GM12878 (cell line): ENCODE measurements at regions not wholly inside any gene's neighbourhood (a gene's known extent, or its start where the extent isn't known, plus 50 kb on each side); places are given as distances from the start of the nearest gene placed in this dataset.

Source experiments
- ATAC-seq: fragments of 200-7000 bp; cut with Tn5 transposase; 3 replicates; pipeline ENCODE4 v1.9.1; 2020; ENCODE audit warnings: mild to moderate bottlenecking, moderate library complexity
- BruUV-seq: library from RNA; stranded (reverse); fragments of 400-500 nt; replicated peaks from 2 replicates; lab custom pipeline; 2021; lab: Mats Ljungman, UMichigan
- CTCF ChIA-PET: fragments of 300-600 bp; sonication (Branson Sonifier 250); formaldehyde crosslinking; extraction: SDS; loops from one replicate; lab custom pipeline; 2021; ENCODE audit warnings: inconsistent platforms; lab: Yijun Ruan, JAX
- POLR2A ChIA-PET: fragments of 350-600 bp; formaldehyde crosslinking; extraction: SDS; loops from one replicate; lab custom pipeline; 2021; ENCODE audit warnings: inconsistent platforms; lab: Charles Lee
- RAD21 ChIA-PET: fragments of 300-600 bp; sonication (Branson Sonifier 250); formaldehyde crosslinking; loops from one replicate; lab custom pipeline; 2023; ENCODE audit warnings: antibody characterized with exemption; ENCODE audit not compliant: unreplicated experiment; lab: Charles Lee
- SMC1A ChIA-PET: fragments of 300-600 bp; sonication (Branson Sonifier 250); formaldehyde crosslinking; loops from one replicate; lab custom pipeline; 2023; ENCODE audit not compliant: unreplicated experiment, uncharacterized antibody; lab: Charles Lee
- DNase-seq: peaks from one replicate; pipeline ENCODE4 v3.0.0-alpha.2; 2011; ENCODE audit warnings: low read depth, low spot score
- FAIRE-seq: peaks from 3 replicates; lab custom pipeline; 2011; peaks lifted over from hg19 to GRCh38; lab: Jason Lieb, UNC
- H2AFZ ChIP-seq: 2 replicates; pipeline ENCODE4 v1.6.0; 2011; ENCODE audit warnings: low read depth, low read length, control low read depth; ENCODE audit not compliant: control insufficient read depth
- H3K27ac ChIP-seq: 2 replicates; pipeline ENCODE4 v1.5.1; 2011; ENCODE audit warnings: control low read depth; ENCODE audit not compliant: control insufficient read depth, insufficient read depth
- H3K27me3 ChIP-seq, 2 experiments: replicated peaks in 1 of 2; 2 replicates each; pipeline versions ENCODE4 v1.6.0 to v1.6.1; 2011; ENCODE audit warnings: low read length in 1 of 2; ENCODE audit not compliant: control insufficient read depth in 2 of 2, insufficient read depth in 2 of 2
- H3K36me3 ChIP-seq, 2 experiments: 2 replicates each; pipeline ENCODE4 v1.5.1; 2011; ENCODE audit warnings: low read length in 1 of 2; ENCODE audit not compliant: control insufficient read depth in 2 of 2, insufficient read depth in 2 of 2
- H3K4me1 ChIP-seq: 2 replicates; pipeline ENCODE4 v1.6.1; 2011; ENCODE audit warnings: mild to moderate bottlenecking, low read length, moderate library complexity, mixed read lengths; ENCODE audit not compliant: control insufficient read depth, insufficient read depth
- H3K4me2 ChIP-seq: 2 replicates; pipeline ENCODE4 v1.6.0; 2011; ENCODE audit warnings: control low read depth; ENCODE audit not compliant: control insufficient read depth, insufficient read depth
- H3K4me3 ChIP-seq: fragments of 200-600 bp; sonication (generic); 2 replicates; pipeline ENCODE4 v1.5.1; 2016
- H3K79me2 ChIP-seq: 2 replicates; pipeline ENCODE4 v1.6.0; 2011; ENCODE audit warnings: low read length; ENCODE audit not compliant: control insufficient read depth, insufficient read depth
- H3K9ac ChIP-seq: 2 replicates; pipeline ENCODE4 v1.8.0; 2011; ENCODE audit warnings: low read length, control low read depth, mixed read lengths; ENCODE audit not compliant: control insufficient read depth, insufficient read depth
- H3K9me3 ChIP-seq: replicated peaks from 3 replicates; pipeline ENCODE4 v1.5.1; 2011; ENCODE audit warnings: mild to moderate bottlenecking, low read length; ENCODE audit not compliant: control insufficient read depth, insufficient read depth
- H4K20me1 ChIP-seq: 2 replicates; pipeline ENCODE4 v1.6.0; 2011; ENCODE audit not compliant: control insufficient read depth, insufficient read depth
- CTCF ChIP-seq, 3 experiments: IDR thresholded peaks in 2 of 3; conservative IDR thresholded peaks in 1 of 3; 2 replicates each; pipeline ENCODE4 v1.5.1; 2011; ENCODE audit warnings: low read depth in 3 of 3, low read length in 3 of 3, mild to moderate bottlenecking in 3 of 3, control low read depth in 2 of 3, moderate library complexity in 2 of 3, inconsistent platforms in 1 of 3, mixed read lengths in 1 of 3; ENCODE audit not compliant: control insufficient read depth in 2 of 3, insufficient read depth in 1 of 3; ENCODE audit errors: extremely low read depth in 1 of 3
- GABPA ChIP-seq: IDR thresholded peaks from 2 replicates; pipeline ENCODE4 v1.6.1; 2014; ENCODE audit warnings: antibody characterized with exemption, low read depth, mild to moderate bottlenecking, inconsistent platforms
- MAX ChIP-seq: IDR thresholded peaks from 2 replicates; pipeline ENCODE4 v1.6.1; 2012; ENCODE audit warnings: low read depth, low read length, improper control_type of control experiment
- MTA3 ChIP-seq: IDR thresholded peaks from 2 replicates; pipeline ENCODE4 v1.6.1; 2012; ENCODE audit warnings: low read length, inconsistent platforms, borderline replicate concordance
- RELA ChIP-seq: fragments of 450-650 bp; IDR thresholded peaks from 2 replicates; pipeline ENCODE4 v1.8.0; 2014; ENCODE audit warnings: borderline replicate concordance; ENCODE audit not compliant: partially characterized antibody
- TCF7 ChIP-seq: IDR thresholded peaks from 2 replicates; pipeline ENCODE4 v1.6.1; 2014; ENCODE audit warnings: antibody characterized with exemption, borderline replicate concordance
- YY1 ChIP-seq: IDR thresholded peaks from 2 replicates; pipeline ENCODE4 v1.6.1; 2011; ENCODE audit warnings: low read depth, mild to moderate bottlenecking, low read length
- ZNF24 ChIP-seq: fragments of 450-650 bp; IDR thresholded peaks from 2 replicates; pipeline ENCODE4 v1.6.1; 2017; ENCODE audit warnings: antibody characterized with exemption, mild to moderate bottlenecking
- WGBS: methylation state at CpG from one replicate; pipeline ENCODE4 v1.1.6; 2016; ENCODE audit warnings: low lambda C conversion rate; ENCODE audit not compliant: insufficient replicate concordance, insufficient coverage; ENCODE audit errors: missing lambda C conversion rate; 5-methylcytosine and 5-hydroxymethylcytosine counted together
- in situ Hi-C: fragments of 300-500 bp; cut with MboI; formaldehyde crosslinking; loops from 9 replicates; pipeline ENCODE4 v1.14.3; 2018; ENCODE audit warnings: mixed read lengths
- intact Hi-C: fragments of 100-400 bp; cut with micrococcal nuclease; formaldehyde crosslinking; loops from one replicate; pipeline ENCODE4 v1.14.2; 2022; ENCODE audit not compliant: unreplicated experiment

- peak; percentile 86 to 93 (median 91) for TF ChIP-seq CTCF (IDR thresholded peaks at IDR 0.05 in 2 of 3, conservative IDR thresholded peaks at IDR 0.05 in 1 of 3; ENCODE audit: control insufficient read depth in 2 of 3, extremely low read depth in 1 of 3, insufficient read depth in 1 of 3, low read depth in 3 of 3, low read length in 3 of 3)
- no peak for TF ChIP-seq RELA
- no peak for TF ChIP-seq ZNF24
- peak; percentile 74 for TF ChIP-seq YY1
- no peak for TF ChIP-seq TCF7
- TF ChIP-seq MAX = no peak
- TF ChIP-seq GABPA = no peak
These were observed 66.7 kb upstream of the PITRM1 start (continued) for GRCh38 chr10:3239066-3239919.

GRCh38 chr10:3238115-3238871 lies 65.7 kb upstream of the PITRM1 start:
- ChIA-PET RAD21 (interaction anchor here (0.6 to 1.9 kb wide), 3 partner anchors 10 to 1420 kb away, joined by 3 to 5 read pairs (median 4); no protein-coding TSS in a partner anchor), POLR2A (no interaction called here), SMC1A (interaction anchor here (0.8 kb wide), 1 partner anchor 1429 kb away, joined by 3 read pairs; no protein-coding TSS in a partner anchor), CTCF (interaction anchor here (1.0 to 2.3 kb wide), 3 partner anchors 18 to 1419 kb away, joined by 3 to 5 read pairs (median 4); no protein-coding TSS in a partner anchor)
- Histone ChIP-seq H4K20me1 (no peaks in the 10 kb centered on the region), H3K4me1 (no peaks in the 10 kb centered on the region), H3K9ac (no peak overlapping the region), H3K36me3 (no peaks in the 10 kb centered on the region), H3K79me2 (no peaks in the 10 kb centered on the region), H3K27ac (no peak overlapping the region), H2AFZ (no peak overlapping the region), H3K9me3 (no peaks in the 10 kb centered on the region), H3K27me3 (peaks cover 1 to 3% of the 10 kb centered on the region in 2 experiments; a peak in 1 of 4 replicates), H3K4me2 (no peak overlapping the region), H3K4me3 (no peak overlapping the region)
- no peak for DNase-seq
- no TSS peak for BruUV-seq
- 42% methylated on average over 26 of the region's 26 CpGs for WGBS
- intact Hi-C loops (loop anchor here (2.0 to 10.0 kb wide), 3 partner anchors 543 to 1529 kb away; no protein-coding TSS in a partner anchor), in situ Hi-C loops (no loop called here)
- FAIRE-seq = no peak
- TF ChIP-seq MTA3 = no peak
- ATAC-seq = no peak
